HUES6 (cell line): ENCODE measurements at regions not wholly inside any gene's neighbourhood (a gene's known extent, or its start where the extent isn't known, plus 50 kb on each side); places are given as distances from the start of the nearest gene placed in this dataset.
A peak's percentile ranks its signal among the peaks of the same experiment; 100 is the strongest.

Experiments
- H3K27ac ChIP-seq: 2 replicates; pipeline ENCODE4 v1.7.0; 2013; ENCODE audit warnings: low read depth, mild to moderate bottlenecking, low read length, inconsistent platforms
- H3K27me3 ChIP-seq: 2 replicates; pipeline ENCODE4 v1.6.1; 2013; ENCODE audit warnings: low read length; ENCODE audit not compliant: control insufficient read depth, insufficient read depth
- H3K36me3 ChIP-seq: 2 replicates; pipeline ENCODE4 v1.6.1; 2013; ENCODE audit warnings: low read length; ENCODE audit not compliant: control insufficient read depth, insufficient read depth
- H3K4me1 ChIP-seq: 2 replicates; pipeline ENCODE4 v1.6.1; 2013; ENCODE audit warnings: low read length; ENCODE audit not compliant: control insufficient read depth, insufficient read depth
- H3K4me3 ChIP-seq: 2 replicates; pipeline ENCODE4 v1.5.1; 2013; ENCODE audit warnings: low read depth, low read length
- H3K9ac ChIP-seq: one replicate; pipeline ENCODE4 v1.6.1; 2013; ENCODE audit warnings: mild to moderate bottlenecking, low read length
- H3K9me3 ChIP-seq: 2 replicates; pipeline ENCODE4 v1.6.1; 2013; ENCODE audit warnings: low read depth, low read length; ENCODE audit not compliant: control insufficient read depth, insufficient read depth

GRCh38 chr11:116210663-116211062 lies 562.1 kb downstream of the BUD13 start:
- Histone ChIP-seq H3K4me1 (no peaks in the 10 kb centered on the region; the same call in 1 of the 2 replicates), H3K9me3 (no peaks in the 10 kb centered on the region), H3K27ac (no peak overlapping the region), H3K9ac (no peak overlapping the region), H3K36me3 (no peaks in the 10 kb centered on the region), H3K27me3 (no peaks in the 10 kb centered on the region), H3K4me3 (no peak overlapping the region)

- Histone ChIP-seq H3K27me3 (no peaks in the 10 kb centered on the region), H3K4me1 (no peaks in the 10 kb centered on the region; the same call in 1 of the 2 replicates), H3K36me3 (no peaks in the 10 kb centered on the region), H3K4me3 (no peak overlapping the region), H3K9me3 (no peaks in the 10 kb centered on the region), H3K9ac (no peak overlapping the region), H3K27ac (no peak overlapping the region)
Observed at GRCh38 chr11:116209255-116209654, 563.5 kb downstream of the BUD13 start.

- no peaks in the 10 kb centered on the region for H3K36me3 ChIP-seq
- H3K4me1 ChIP-seq = no peaks in the 10 kb centered on the region; the same call in 1 of the 2 replicates
- H3K9me3 ChIP-seq = no peaks in the 10 kb centered on the region
- H3K9ac ChIP-seq = no peak overlapping the region
- H3K27me3 ChIP-seq = no peaks in the 10 kb centered on the region
- H3K4me3 ChIP-seq = no peak overlapping the region
- H3K27ac ChIP-seq = no peak overlapping the region
Observed at GRCh38 chr11:116207421-116208141, 565.2 kb downstream of the BUD13 start.

GRCh38 chr11:116207019-116207418 lies 565.8 kb downstream of the BUD13 start:
- Histone ChIP-seq H3K36me3 (no peaks in the 10 kb centered on the region), H3K4me1 (no peaks in the 10 kb centered on the region; the same call in 1 of the 2 replicates), H3K4me3 (no peak overlapping the region), H3K27me3 (no peaks in the 10 kb centered on the region), H3K9me3 (no peaks in the 10 kb centered on the region), H3K9ac (no peak overlapping the region), H3K27ac (no peak overlapping the region)

- Histone ChIP-seq H3K27me3 (no peaks in the 10 kb centered on the region), H3K4me3 (no peak overlapping the region), H3K9me3 (no peaks in the 10 kb centered on the region), H3K9ac (no peak overlapping the region), H3K4me1 (no peaks in the 10 kb centered on the region; the same call in 1 of the 2 replicates), H3K36me3 (no peaks in the 10 kb centered on the region), H3K27ac (no peak overlapping the region)
Observed at GRCh38 chr11:116202922-116203321, 569.9 kb downstream of the BUD13 start.

- no peaks in the 10 kb centered on the region for H3K27me3 ChIP-seq
Observed at GRCh38 chr11:116200564-116200963, 572.2 kb downstream of the BUD13 start.

GRCh38 chr11:116199182-116199581 lies 573.6 kb downstream of the BUD13 start:
- H3K9me3 ChIP-seq = no peaks in the 10 kb centered on the region
- H3K9ac ChIP-seq = no peak overlapping the region
- no peak overlapping the region for H3K27ac ChIP-seq
- H3K4me3 ChIP-seq = no peak overlapping the region
- peaks cover 2% of the 10 kb centered on the region; the same call in 1 of the 2 replicates for H3K4me1 ChIP-seq
- no peaks in the 10 kb centered on the region for H3K36me3 ChIP-seq
- no peaks in the 10 kb centered on the region for H3K27me3 ChIP-seq

More at GRCh38 chr11:116200564-116200963, 572.2 kb downstream of the BUD13 start:
- no peak overlapping the region for H3K27ac ChIP-seq
- no peak overlapping the region for H3K4me3 ChIP-seq
- H3K9ac ChIP-seq = no peak overlapping the region
- no peaks in the 10 kb centered on the region; the same call in 1 of the 2 replicates for H3K4me1 ChIP-seq
- H3K36me3 ChIP-seq = no peaks in the 10 kb centered on the region
- H3K9me3 ChIP-seq = no peaks in the 10 kb centered on the region

- H3K27me3 ChIP-seq = no peaks in the 10 kb centered on the region
- peak overlapping the region; percentile 79 for H3K4me3 ChIP-seq
- H3K9ac ChIP-seq = peak overlapping the region; percentile 85
- H3K27ac ChIP-seq = no peak overlapping the region
- H3K4me1 ChIP-seq = peaks cover 31% of the 10 kb centered on the region
- H3K9me3 ChIP-seq = no peaks in the 10 kb centered on the region
- no peaks in the 10 kb centered on the region for H3K36me3 ChIP-seq
Observed at GRCh38 chr11:116194156-116194904, 578.5 kb downstream of the BUD13 start.

- Histone ChIP-seq H3K4me1 (peaks cover 34% of the 10 kb centered on the region), H3K27me3 (no peaks in the 10 kb centered on the region), H3K27ac (no peak overlapping the region), H3K9ac (peak overlapping the region; percentile 85), H3K4me3 (peak overlapping the region; percentile 79), H3K9me3 (no peaks in the 10 kb centered on the region), H3K36me3 (no peaks in the 10 kb centered on the region)
Observed at GRCh38 chr11:116193321-116194131, 579.3 kb downstream of the BUD13 start.

- Histone ChIP-seq H3K27ac (peak overlapping the region; percentile 44; the same call in 1 of the 2 replicates), H3K4me1 (peaks cover 34% of the 10 kb centered on the region), H3K9ac (peak overlapping the region; percentile 85), H3K9me3 (no peaks in the 10 kb centered on the region), H3K36me3 (no peaks in the 10 kb centered on the region), H3K4me3 (peak overlapping the region; percentile 79), H3K27me3 (no peaks in the 10 kb centered on the region)
Observed at GRCh38 chr11:116192509-116193210, 580.1 kb downstream of the BUD13 start.
